Erythroblast (primary cell): ENCODE measurements at regions not wholly inside any gene's neighbourhood (a gene's known extent, or its start where the extent isn't known, plus 50 kb on each side); places are given as distances from the start of the nearest gene placed in this dataset.

Source experiments
- GATA1 ChIP-seq: IDR thresholded peaks from 2 replicates; pipeline ENCODE4 v1.6.1; 2011; ENCODE audit warnings: low read depth, mild to moderate bottlenecking, control low read depth, low read length, moderate library complexity
- POLR2A ChIP-seq: IDR thresholded peaks from 2 replicates; pipeline ENCODE4 v1.6.1; 2011; ENCODE audit warnings: mild to moderate bottlenecking, low read length

DNA sequence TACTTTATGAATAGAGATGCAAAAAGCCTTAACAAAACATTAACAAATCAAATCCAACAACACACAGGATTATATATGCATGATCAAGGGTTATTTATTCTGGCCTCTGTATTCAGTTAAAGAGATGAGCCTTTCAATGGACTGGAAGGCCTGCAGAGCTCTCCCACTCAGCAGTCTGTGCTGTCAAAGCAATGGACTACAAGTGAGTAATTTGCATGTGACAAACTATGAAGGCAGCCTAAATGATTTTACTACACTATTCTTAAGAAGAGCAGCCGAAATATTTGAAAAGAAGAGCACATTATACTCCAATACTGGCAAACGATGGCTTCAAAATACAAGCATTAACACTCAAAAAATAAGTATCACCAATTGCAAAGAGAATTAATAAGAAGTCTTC, 250.4 kb upstream of the HSFY2 start:
- no peak for TF ChIP-seq POLR2A
- TF ChIP-seq GATA1: no peak
